ENCODE measurements at regions not wholly inside any gene's neighbourhood (a gene's known extent, or its start where the extent isn't known, plus 50 kb on each side); places are given as distances from the start of the nearest gene placed in this dataset.

DNA sequence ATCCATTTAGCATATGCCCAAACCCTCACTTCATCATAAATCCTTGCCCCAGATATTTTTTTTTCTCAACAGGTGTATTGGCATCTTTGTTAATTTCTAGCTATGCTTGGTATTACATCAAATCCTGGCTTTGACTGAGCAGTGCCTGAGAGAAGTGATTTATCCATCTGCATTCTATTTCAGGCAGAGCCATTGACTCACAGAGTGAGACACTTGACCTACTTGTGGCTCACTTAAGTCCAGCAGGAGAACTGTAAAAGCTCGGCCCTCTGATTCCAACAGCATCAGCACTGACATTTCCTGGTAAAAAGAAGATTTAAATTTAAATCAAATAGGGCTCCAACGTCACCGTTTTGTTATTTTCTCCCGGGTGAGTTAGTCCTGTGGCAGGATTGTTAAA, 93.4 kb downstream of the PLK2 start:
- Mint-ChIP-seq H3K27me3 (peaks cover 11% of the 10 kb centered on the region), H3K27ac (no peak overlapping the region), H3K9me3 (ENCODE audit: insufficient read depth) (peaks cover 2% of the 10 kb centered on the region), H3K4me3 (no peak overlapping the region), H3K4me1 (no peaks in the 10 kb centered on the region)
- Histone ChIP-seq H3K27ac (ENCODE audit: low read length in 2 of 2) (no peak overlapping the region), H3K4me1 (ENCODE audit: control insufficient read depth in 2 of 2, insufficient read depth in 2 of 2, low read length in 2 of 2) (no peaks in the 10 kb centered on the region), H3K79me2 (ENCODE audit: control insufficient read depth, insufficient read depth, low read length) (no peaks in the 10 kb centered on the region), H3K36me3 (replicated peaks in 1 of 2; ENCODE audit: control extremely low read depth in 1 of 2, control insufficient read depth in 1 of 2, extremely low read depth in 1 of 2, insufficient read depth in 2 of 2, low read length in 1 of 2) (no peaks in the 10 kb centered on the region), H4K20me1 (ENCODE audit: control insufficient read depth, insufficient read depth, low read length, poor library complexity, severe bottlenecking) (no peaks in the 10 kb centered on the region), H3K27me3 (replicated peaks in 1 of 4; ENCODE audit: control extremely low read depth in 1 of 4, control insufficient read depth in 3 of 4, insufficient read depth in 4 of 4, low read length in 3 of 4) (no peaks in the 10 kb centered on the region), H3K9ac (ENCODE audit: low read length) (no peak overlapping the region), H2AFZ (ENCODE audit: insufficient read depth, low read depth, low read length, poor library complexity, severe bottlenecking) (no peak overlapping the region), H3K4me2 (replicated peaks; ENCODE audit: low read depth, low read length, poor library complexity, severe bottlenecking) (no peak overlapping the region), H3K4me3 (ENCODE audit: control extremely low read depth in 1 of 5, extremely low read depth in 1 of 5, insufficient read depth in 1 of 5, low read depth in 2 of 5, low read length in 4 of 5) (no peak overlapping the region), H3K9me3 (ENCODE audit: control extremely low read depth in 1 of 3, control insufficient read depth in 2 of 3, insufficient read depth in 1 of 3, low read length in 2 of 3) (no peaks in the 10 kb centered on the region)
- intact Hi-C loops (cut with micrococcal nuclease): no loop called here
- WGBS (ENCODE audit: insufficient coverage): no CpG with 5 or more reads among the region's 4 CpGs
- POLR2A ChIA-PET: no interaction called here
- no peak for TF ChIP-seq EZH2 (IDR thresholded peaks at IDR 0.05; ENCODE audit: borderline replicate concordance, insufficient read depth, low read depth, low read length, poor library complexity, severe bottlenecking)
- TF ChIP-seq CTCF (IDR thresholded peaks at IDR 0.05): no peak
- CTCF ChIA-PET: no interaction called here
- ATAC-seq (ENCODE audit: low read depth) (no peak), DNase-seq (no peak)

DNA sequence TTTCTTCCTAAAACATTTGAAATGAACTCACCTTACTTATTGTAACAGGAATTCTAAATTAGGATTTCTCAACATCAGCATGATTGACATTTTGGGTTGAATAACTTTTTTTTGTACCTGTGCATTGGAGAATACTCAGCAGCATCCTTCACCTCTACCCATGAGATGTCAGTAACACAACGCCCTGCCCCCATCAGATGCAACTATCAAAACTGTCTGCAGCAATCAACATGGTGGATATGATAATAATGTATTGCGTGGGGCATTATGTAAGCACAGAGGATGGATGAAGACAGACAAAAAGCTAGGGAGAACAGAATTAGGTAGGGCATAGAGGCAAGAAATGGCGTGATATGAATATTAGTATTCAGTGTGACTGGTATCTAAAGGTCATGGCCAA, 94.1 kb downstream of the PLK2 start:
- Mint-ChIP-seq H3K4me3 (no peak overlapping the region), H3K4me1 (no peaks in the 10 kb centered on the region), H3K27me3 (peaks cover 11% of the 10 kb centered on the region), H3K27ac (no peak overlapping the region), H3K9me3 (ENCODE audit: insufficient read depth) (peaks cover 1% of the 10 kb centered on the region)
- H3K27me3 ChIP-seq (replicated peaks in 1 of 4; ENCODE audit: control extremely low read depth in 1 of 4, control insufficient read depth in 3 of 4, insufficient read depth in 4 of 4, low read length in 3 of 4): no peaks in the 10 kb centered on the region
- no peaks in the 10 kb centered on the region for H3K9me3 ChIP-seq (ENCODE audit: control extremely low read depth in 1 of 3, control insufficient read depth in 2 of 3, insufficient read depth in 1 of 3, low read length in 2 of 3)
- no peaks in the 10 kb centered on the region for H4K20me1 ChIP-seq (ENCODE audit: control insufficient read depth, insufficient read depth, low read length, poor library complexity, severe bottlenecking)
- no peak overlapping the region for H3K4me2 ChIP-seq (replicated peaks; ENCODE audit: low read depth, low read length, poor library complexity, severe bottlenecking)
- no peak overlapping the region for H3K4me3 ChIP-seq (ENCODE audit: control extremely low read depth in 1 of 5, extremely low read depth in 1 of 5, insufficient read depth in 1 of 5, low read depth in 2 of 5, low read length in 4 of 5)
- no peaks in the 10 kb centered on the region for H3K4me1 ChIP-seq (ENCODE audit: control insufficient read depth in 2 of 2, insufficient read depth in 2 of 2, low read length in 2 of 2)
- ATAC-seq (ENCODE audit: low read depth): no peak
- ChIA-PET CTCF (no interaction called here), POLR2A (no interaction called here)
- WGBS (ENCODE audit: insufficient coverage): 90% methylated on average over 1 of the region's 3 CpGs
- H3K36me3 ChIP-seq (replicated peaks in 1 of 2; ENCODE audit: control extremely low read depth in 1 of 2, control insufficient read depth in 1 of 2, extremely low read depth in 1 of 2, insufficient read depth in 2 of 2, low read length in 1 of 2): no peaks in the 10 kb centered on the region
- TF ChIP-seq CTCF (IDR thresholded peaks at IDR 0.05) (no peak), EZH2 (IDR thresholded peaks at IDR 0.05; ENCODE audit: borderline replicate concordance, insufficient read depth, low read depth, low read length, poor library complexity, severe bottlenecking) (no peak)
- H3K9ac ChIP-seq (ENCODE audit: low read length): no peak overlapping the region
- H3K79me2 ChIP-seq (ENCODE audit: control insufficient read depth, insufficient read depth, low read length): no peaks in the 10 kb centered on the region
- H3K27ac ChIP-seq (ENCODE audit: low read length in 2 of 2): no peak overlapping the region
- H2AFZ ChIP-seq (ENCODE audit: insufficient read depth, low read depth, low read length, poor library complexity, severe bottlenecking): no peak overlapping the region
- no peak for DNase-seq
- intact Hi-C loops (cut with micrococcal nuclease): no loop called here
